ENCODE measurements at regions not wholly inside any gene's neighbourhood (a gene's known extent, or its start where the extent isn't known, plus 50 kb on each side); places are given as distances from the start of the nearest gene placed in this dataset.

DNA sequence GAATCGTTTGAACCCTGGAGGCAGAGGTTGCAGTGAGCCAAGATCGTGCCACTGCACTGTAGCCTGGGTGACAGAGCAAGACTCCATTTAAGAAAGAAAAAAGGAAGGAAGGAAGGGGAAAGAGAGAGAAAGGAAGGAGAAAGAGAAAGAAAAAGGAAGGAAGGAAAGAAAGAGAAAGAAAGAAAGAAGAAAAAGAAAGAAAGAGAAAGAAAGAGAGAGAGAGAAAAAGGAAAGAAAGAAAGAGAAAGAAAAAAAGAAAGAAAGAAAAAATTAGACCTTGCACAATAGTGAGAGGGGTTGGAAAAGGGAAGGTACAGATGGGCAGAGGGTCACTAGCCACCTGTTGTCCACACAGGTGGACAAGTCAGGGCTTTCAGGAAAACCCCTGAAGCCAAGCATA, 57.6 kb upstream of the RTL6 start:
- no peak for DNase-seq (ENCODE audit: low read depth in 3 of 3)

DNA sequence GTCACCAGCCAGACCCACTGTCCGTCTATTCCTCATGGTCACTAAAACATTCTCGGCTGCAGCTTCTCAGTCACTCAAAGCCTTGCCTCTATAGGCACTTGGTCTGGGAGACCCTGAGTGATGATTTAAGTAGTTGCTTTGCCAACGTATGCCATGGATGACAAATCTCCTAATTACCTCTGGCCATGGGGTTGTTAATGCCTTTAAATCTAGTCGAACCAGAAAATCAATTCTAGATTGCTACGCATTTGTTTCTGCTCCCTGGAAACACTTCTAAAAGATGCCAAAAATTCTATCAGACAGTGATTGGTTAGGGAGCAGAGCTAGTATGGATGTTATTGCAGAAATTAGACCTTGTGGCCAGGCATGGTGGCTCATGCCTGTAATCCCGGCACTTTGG, 57.0 kb upstream of the RTL6 start:
- DNase-seq (ENCODE audit: low read depth in 3 of 3): no peak

DNA sequence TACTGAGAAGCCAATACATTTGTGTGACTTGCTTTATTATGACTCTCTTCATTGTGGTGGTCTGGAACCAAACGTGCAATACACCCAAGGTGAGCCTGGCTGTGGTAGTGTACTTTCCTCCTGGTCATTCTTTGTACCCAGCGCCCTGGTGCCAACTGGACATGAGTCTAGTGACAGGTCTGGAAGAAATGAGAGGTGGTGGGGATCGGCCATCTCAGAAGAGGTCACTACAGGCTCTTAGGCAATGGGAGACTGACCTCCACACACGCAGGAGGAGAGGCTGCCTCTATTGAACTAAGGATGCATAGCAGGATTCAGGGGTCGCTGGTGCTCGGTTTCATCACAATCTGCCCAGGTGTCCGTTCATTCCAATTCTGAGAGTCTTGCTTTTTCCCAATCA, 56.4 kb upstream of the RTL6 start:
- no peak for DNase-seq (ENCODE audit: low read depth in 3 of 3)

DNA sequence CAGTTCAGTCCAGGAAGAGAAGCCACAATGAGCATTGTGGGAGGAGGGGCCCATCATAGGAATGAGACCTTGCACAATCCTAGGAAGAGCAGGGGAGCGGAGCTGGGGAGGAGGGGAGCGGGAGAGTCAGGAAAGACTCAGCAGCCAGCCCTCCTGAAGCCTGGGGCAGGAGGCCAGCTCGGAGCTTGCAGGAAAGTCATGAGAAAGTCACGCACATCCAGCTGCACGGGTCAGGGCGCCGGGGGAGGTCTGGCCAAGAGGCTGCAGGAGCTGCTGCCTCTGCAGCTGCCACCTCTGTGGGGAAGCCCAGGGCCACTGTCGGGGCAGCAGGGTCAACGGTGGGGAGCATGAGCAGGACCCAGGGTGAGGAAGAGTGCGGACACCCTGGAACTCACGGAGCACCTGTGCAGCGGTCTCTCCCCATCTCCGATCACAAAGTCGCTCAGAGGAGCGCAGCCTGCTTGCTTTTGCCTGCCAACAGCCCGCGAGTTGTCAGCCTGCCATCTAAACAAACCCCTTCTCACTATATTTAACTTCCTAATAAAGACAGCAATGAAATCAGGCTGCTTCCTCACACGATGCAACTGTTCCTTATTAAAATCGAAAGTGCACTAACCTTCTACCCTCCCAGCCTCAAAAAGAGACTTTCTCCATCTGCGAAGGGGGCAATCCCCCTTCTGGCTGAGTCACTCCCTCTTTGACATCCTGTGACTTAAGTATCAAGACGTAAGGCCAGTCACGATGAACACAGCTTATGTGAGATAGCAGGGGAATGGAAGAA, 52.9 kb upstream of the RTL6 start:
- DNase-seq (ENCODE audit: low read depth in 3 of 3): no peak

DNA sequence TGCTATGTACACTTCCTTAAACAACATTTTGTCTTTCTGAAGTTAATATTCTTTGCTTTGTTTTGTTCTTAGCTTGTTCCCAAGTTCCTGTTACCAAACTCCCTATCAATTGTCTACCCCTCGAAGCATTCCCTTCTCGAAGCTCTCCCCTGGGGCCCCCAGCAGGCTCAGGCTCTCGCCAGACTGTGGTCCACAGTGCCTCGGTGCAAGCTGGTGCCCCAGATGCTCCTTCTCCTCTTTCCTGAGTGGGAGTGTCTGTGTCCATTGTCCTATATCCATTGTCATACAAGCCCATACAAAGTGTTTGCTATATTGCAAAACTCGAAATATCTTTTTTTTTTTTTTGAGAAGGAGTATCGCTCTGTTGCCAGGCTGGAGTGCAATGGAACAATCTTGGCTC, 51.7 kb upstream of the RTL6 start:
- DNase-seq (ENCODE audit: low read depth in 3 of 3): no peak

DNA sequence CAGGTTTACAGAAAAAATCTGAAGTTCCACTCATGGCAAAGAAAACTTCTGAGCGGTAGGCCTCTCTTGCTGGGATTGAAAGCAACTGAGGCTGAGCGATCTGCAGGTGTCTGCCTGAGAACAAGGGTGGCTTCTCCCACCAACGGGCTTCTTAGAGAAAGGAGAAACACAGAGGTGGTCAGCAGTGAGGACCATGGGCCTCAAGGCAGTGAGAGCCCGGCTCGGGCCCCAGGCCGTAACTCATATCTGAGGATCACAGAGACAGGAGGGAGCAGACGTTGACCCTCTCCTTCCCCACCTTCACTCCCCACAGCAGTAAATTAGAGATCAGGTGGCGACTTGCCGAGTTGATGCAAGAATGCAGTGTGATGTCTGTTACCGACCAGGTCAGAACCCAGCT, 50.9 kb upstream of the RTL6 start:
- no peak for DNase-seq (ENCODE audit: low read depth in 3 of 3)
